OCI-LY1 (cell line): ENCODE measurements at regions not wholly inside any gene's neighbourhood (a gene's known extent, or its start where the extent isn't known, plus 50 kb on each side); places are given as distances from the start of the nearest gene placed in this dataset.
A peak's percentile ranks its signal among the peaks of the same experiment; 100 is the strongest.

ENCODE experiments used
- H2AFZ ChIP-seq: fragments of 200-600 bp; sonication (generic), shearing (Covaris generic); 2 replicates; pipeline ENCODE4 v1.6.0; 2014; ENCODE audit warnings: antibody characterized with exemption, mild to moderate bottlenecking, low read length
- H3F3A ChIP-seq: fragments of 200-600 bp; sonication (generic), shearing (Covaris generic); 2 replicates; pipeline ENCODE4 v1.6.0; 2014; ENCODE audit warnings: mild to moderate bottlenecking, antibody characterized with exemption, low read length, moderate library complexity; ENCODE audit not compliant: insufficient read depth
- H3K27ac ChIP-seq: fragments of 200-600 bp; sonication (generic); 2 replicates; pipeline ENCODE4 v1.5.1; 2014; ENCODE audit warnings: low read length, mixed run types, mild to moderate bottlenecking, low read depth; ENCODE audit not compliant: poor library complexity, severe bottlenecking
- H3K27me3 ChIP-seq: fragments of 200-600 bp; sonication (generic); 2 replicates; pipeline ENCODE4 v1.6.0; 2014; ENCODE audit warnings: antibody characterized with exemption, mild to moderate bottlenecking, low read length, moderate library complexity; ENCODE audit not compliant: insufficient read depth
- H3K36me3 ChIP-seq: fragments of 200-600 bp; sonication (generic); 2 replicates; pipeline ENCODE4 v1.6.1; 2014; ENCODE audit warnings: mild to moderate bottlenecking, antibody characterized with exemption, low read length, moderate library complexity, mixed read lengths; ENCODE audit not compliant: insufficient read depth
- H3K4me1 ChIP-seq: fragments of 200-600 bp; sonication (generic); 2 replicates; pipeline ENCODE4 v1.5.1; 2014; ENCODE audit warnings: mild to moderate bottlenecking, low read length, moderate library complexity; ENCODE audit not compliant: insufficient read depth, severe bottlenecking
- H3K4me2 ChIP-seq: fragments of 200-600 bp; sonication (generic), shearing (Covaris generic); 2 replicates; pipeline ENCODE4 v1.6.1; 2014; ENCODE audit warnings: low read length
- H3K4me3 ChIP-seq: fragments of 200-600 bp; sonication (generic); 2 replicates; pipeline ENCODE4 v1.5.1; 2014; ENCODE audit warnings: low read length, low read depth, mild to moderate bottlenecking, mixed read lengths; ENCODE audit not compliant: poor library complexity, severe bottlenecking
- H3K79me2 ChIP-seq: fragments of 200-600 bp; shearing (Covaris generic); 2 replicates; pipeline ENCODE4 v1.6.1; 2016; ENCODE audit warnings: mixed run types, low read length, mixed read lengths; ENCODE audit not compliant: insufficient read depth
- H3K9ac ChIP-seq: fragments of 200-600 bp; sonication (generic), shearing (Covaris generic); 2 replicates; pipeline ENCODE4 v1.6.1; 2014; ENCODE audit warnings: mild to moderate bottlenecking, low read length, mixed read lengths
- H3K9me2 ChIP-seq: fragments of 200-600 bp; sonication (generic), shearing (Covaris generic); 2 replicates; pipeline ENCODE4 v1.6.1; 2014; ENCODE audit warnings: low read depth, mild to moderate bottlenecking, low read length, mixed read lengths
- H3K9me3 ChIP-seq: fragments of 200-600 bp; shearing (Covaris generic); 2 replicates; pipeline ENCODE4 v1.6.1; 2014; ENCODE audit warnings: low read length, mixed read lengths
- H4K20me1 ChIP-seq: fragments of 200-600 bp; sonication (generic), shearing (Covaris generic); 2 replicates; pipeline ENCODE4 v1.6.0; 2016; ENCODE audit warnings: mild to moderate bottlenecking, low read length; ENCODE audit not compliant: insufficient read depth
- CTCF ChIP-seq: fragments of 200-600 bp; sonication (generic), shearing (Covaris generic); IDR thresholded peaks from 2 replicates; pipeline ENCODE4 v1.5.1; 2017; ENCODE audit warnings: mild to moderate bottlenecking, antibody characterized with exemption, low read length, moderate library complexity, mixed read lengths
- EZH2 ChIP-seq: fragments of 200-600 bp; sonication (generic), shearing (Covaris generic); IDR thresholded peaks from 2 replicates; pipeline ENCODE4 v1.8.0; 2017; ENCODE audit warnings: borderline replicate concordance, mixed run types, mild to moderate bottlenecking, antibody characterized with exemption, low read length, moderate library complexity, mixed read lengths

- Histone ChIP-seq H3K4me1 (peaks cover 91% of the 10 kb centered on the region), H3K27me3 (no peaks in the 10 kb centered on the region), H3K27ac (peak overlapping the region; percentile 98), H3F3A (no peaks in the 10 kb centered on the region), H3K9me3 (no peaks in the 10 kb centered on the region), H3K36me3 (peaks cover 25% of the 10 kb centered on the region), H3K9me2 (no peaks in the 10 kb centered on the region), H4K20me1 (no peaks in the 10 kb centered on the region), H2AFZ (no peak overlapping the region), H3K4me2 (peak overlapping the region; percentile 72), H3K79me2 (peaks cover 4% of the 10 kb centered on the region; the same call in 1 of the 2 replicates), H3K9ac (peak overlapping the region; percentile 75), H3K4me3 (peak overlapping the region; percentile 61)
- TF ChIP-seq CTCF: no peak
- no peak for TF ChIP-seq EZH2
Measured at GRCh38 chr2:8551622-8552074, 130.2 kb upstream of the ID2 start.

- Histone ChIP-seq H3K27me3 (no peaks in the 10 kb centered on the region), H3K36me3 (peaks cover 26% of the 10 kb centered on the region), H2AFZ (no peak overlapping the region), H3K27ac (peak overlapping the region; percentile 98), H3K9me2 (no peaks in the 10 kb centered on the region), H3K79me2 (peaks cover 11% of the 10 kb centered on the region), H4K20me1 (no peaks in the 10 kb centered on the region), H3K9me3 (no peaks in the 10 kb centered on the region), H3K4me3 (peak overlapping the region; percentile 61), H3K4me2 (peak overlapping the region; percentile 72), H3K4me1 (peaks cover 91% of the 10 kb centered on the region), H3F3A (no peaks in the 10 kb centered on the region), H3K9ac (peak overlapping the region; percentile 75)
- TF ChIP-seq CTCF (no peak), EZH2 (no peak)
Measured at GRCh38 chr2:8552293-8552801, 129.5 kb upstream of the ID2 start.

- Histone ChIP-seq H2AFZ (no peak overlapping the region), H3K27me3 (no peaks in the 10 kb centered on the region), H3K79me2 (peaks cover 13% of the 10 kb centered on the region), H3K4me3 (peak overlapping the region; percentile 18), H3K9me3 (no peaks in the 10 kb centered on the region), H3K4me1 (peaks cover 86% of the 10 kb centered on the region), H3F3A (no peaks in the 10 kb centered on the region), H3K27ac (peak overlapping the region; percentile 98), H3K9ac (peak overlapping the region; percentile 60; the same call in 1 of the 2 replicates), H3K36me3 (peaks cover 37% of the 10 kb centered on the region), H3K9me2 (no peaks in the 10 kb centered on the region), H3K4me2 (peak overlapping the region; percentile 37; the same call in 1 of the 2 replicates), H4K20me1 (no peaks in the 10 kb centered on the region)
- TF ChIP-seq CTCF (no peak), EZH2 (no peak)
Measured at GRCh38 chr2:8553643-8554042, 128.2 kb upstream of the ID2 start.
